HG03095 (cell line): ENCODE measurements at regions not wholly inside any gene's neighbourhood (a gene's known extent, or its start where the extent isn't known, plus 50 kb on each side); places are given as distances from the start of the nearest gene placed in this dataset.
"Not testable (repeated sequence)": the region's sequence is repeated elsewhere in the genome, so short reads cannot be mapped to it uniquely, and the experiment has no call there.

ENCODE experiments used
- ATAC-seq: cut with Tn5 transposase; IDR thresholded peaks from one replicate; pipeline ENCODE4 v1.9.1; 2021; ENCODE audit warnings: moderate library complexity; ENCODE audit not compliant: unreplicated experiment

- ATAC-seq = no peak
Observed at GRCh38 chr2:234166531-234166930, 116.0 kb downstream of the SPP2 start.

- no peak for ATAC-seq
Observed at GRCh38 chr2:234165421-234165820, 114.9 kb downstream of the SPP2 start.

- ATAC-seq = no peak
Observed at GRCh38 chr2:234164493-234165413, 114.3 kb downstream of the SPP2 start.

GRCh38 chr2:234163510-234164045, 113.1 kb downstream of the SPP2 start:
- no peak for ATAC-seq

- no peak for ATAC-seq
Observed at GRCh38 chr2:234162861-234163260, 112.4 kb downstream of the SPP2 start.

- ATAC-seq = no peak
Observed at GRCh38 chr2:234161932-234162331, 111.4 kb downstream of the SPP2 start.

GRCh38 chr2:234158812-234159211, 108.3 kb downstream of the SPP2 start:
- no peak for ATAC-seq

GRCh38 chr2:234157817-234158588, 107.5 kb downstream of the SPP2 start:
- ATAC-seq = no peak

- ATAC-seq = no peak
Observed at GRCh38 chr2:234156326-234156725, 105.8 kb downstream of the SPP2 start.

GRCh38 chr2:234152835-234153234, 102.3 kb downstream of the SPP2 start:
- not testable (repeated sequence) for ATAC-seq

- no peak for ATAC-seq
Observed at GRCh38 chr2:234147335-234147861, 96.9 kb downstream of the SPP2 start.

- no peak for ATAC-seq
Observed at GRCh38 chr2:234146087-234146826, 95.8 kb downstream of the SPP2 start.

GRCh38 chr2:234145511-234145910, 95.0 kb downstream of the SPP2 start:
- no peak for ATAC-seq

GRCh38 chr2:234145057-234145456, 94.6 kb downstream of the SPP2 start:
- no peak for ATAC-seq

- no peak for ATAC-seq
Observed at GRCh38 chr2:234143896-234144295, 93.4 kb downstream of the SPP2 start.

GRCh38 chr2:234142530-234142929, 92.0 kb downstream of the SPP2 start:
- ATAC-seq = no peak

- no peak for ATAC-seq
Observed at GRCh38 chr2:234139755-234140154, 89.3 kb downstream of the SPP2 start.

GRCh38 chr2:234138836-234139235, 88.3 kb downstream of the SPP2 start:
- ATAC-seq = no peak

- no peak for ATAC-seq
Observed at GRCh38 chr2:234137400-234138014, 87.0 kb downstream of the SPP2 start.

GRCh38 chr2:234136461-234136860, 86.0 kb downstream of the SPP2 start:
- no peak for ATAC-seq
